ENCODE measurements at regions not wholly inside any gene's neighbourhood (a gene's known extent, or its start where the extent isn't known, plus 50 kb on each side); places are given as distances from the start of the nearest gene placed in this dataset.

GRCh38 chr3:76122007-76122406 is 336.7 kb upstream of the ZNF717 start:
- ATAC-seq (no peak), DNase-seq (ENCODE audit: low read depth, low spot score) (no peak)
- no peak overlapping the region for H3K27ac ChIP-seq (ENCODE audit: low read length)
- no TSS peak for BruUV-seq (replicated peaks)
- H3K9me3 ChIP-seq (ENCODE audit: control insufficient read depth, insufficient read depth, low read depth, low read length), result no peaks in the 10 kb centered on the region
- ChIA-PET CTCF (no interaction called here), POLR2A (no interaction called here)
- in situ Hi-C loops (cut with HindIII; ENCODE audit: low pct_unique_long_range_greater_than_20kb, low sequenced_read_pairs) (no loop called here), intact Hi-C loops (cut with micrococcal nuclease; ENCODE audit: unreplicated experiment) (no loop called here)
- no peak overlapping the region for H3K4me3 ChIP-seq (ENCODE audit: low read depth in 2 of 2, low read length in 2 of 2)
- no peaks in the 10 kb centered on the region for H3K27me3 ChIP-seq (ENCODE audit: control insufficient read depth, insufficient read depth, low read length)
- no peak for TF ChIP-seq TCF7L2 (IDR thresholded peaks at IDR 0.05; ENCODE audit: low read depth, low read length)
- TF ChIP-seq POLR2AphosphoS5 (IDR thresholded peaks at IDR 0.05; ENCODE audit: low read depth, low read length), result no peak
- TF ChIP-seq CTCF (IDR thresholded peaks at IDR 0.05), result no peak
- TF ChIP-seq SIN3A (IDR thresholded peaks at IDR 0.05; ENCODE audit: borderline replicate concordance, insufficient read depth, low read depth, low read length), result no peak
- TF ChIP-seq, protein P1, sequence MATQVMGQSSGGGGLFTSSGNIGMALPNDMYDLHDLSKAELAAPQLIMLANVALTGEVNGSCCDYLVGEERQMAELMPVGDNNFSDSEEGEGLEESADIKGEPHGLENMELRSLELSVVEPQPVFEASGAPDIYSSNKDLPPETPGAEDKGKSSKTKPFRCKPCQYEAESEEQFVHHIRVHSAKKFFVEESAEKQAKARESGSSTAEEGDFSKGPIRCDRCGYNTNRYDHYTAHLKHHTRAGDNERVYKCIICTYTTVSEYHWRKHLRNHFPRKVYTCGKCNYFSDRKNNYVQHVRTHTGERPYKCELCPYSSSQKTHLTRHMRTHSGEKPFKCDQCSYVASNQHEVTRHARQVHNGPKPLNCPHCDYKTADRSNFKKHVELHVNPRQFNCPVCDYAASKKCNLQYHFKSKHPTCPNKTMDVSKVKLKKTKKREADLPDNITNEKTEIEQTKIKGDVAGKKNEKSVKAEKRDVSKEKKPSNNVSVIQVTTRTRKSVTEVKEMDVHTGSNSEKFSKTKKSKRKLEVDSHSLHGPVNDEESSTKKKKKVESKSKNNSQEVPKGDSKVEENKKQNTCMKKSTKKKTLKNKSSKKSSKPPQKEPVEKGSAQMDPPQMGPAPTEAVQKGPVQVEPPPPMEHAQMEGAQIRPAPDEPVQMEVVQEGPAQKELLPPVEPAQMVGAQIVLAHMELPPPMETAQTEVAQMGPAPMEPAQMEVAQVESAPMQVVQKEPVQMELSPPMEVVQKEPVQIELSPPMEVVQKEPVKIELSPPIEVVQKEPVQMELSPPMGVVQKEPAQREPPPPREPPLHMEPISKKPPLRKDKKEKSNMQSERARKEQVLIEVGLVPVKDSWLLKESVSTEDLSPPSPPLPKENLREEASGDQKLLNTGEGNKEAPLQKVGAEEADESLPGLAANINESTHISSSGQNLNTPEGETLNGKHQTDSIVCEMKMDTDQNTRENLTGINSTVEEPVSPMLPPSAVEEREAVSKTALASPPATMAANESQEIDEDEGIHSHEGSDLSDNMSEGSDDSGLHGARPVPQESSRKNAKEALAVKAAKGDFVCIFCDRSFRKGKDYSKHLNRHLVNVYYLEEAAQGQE (IDR thresholded peaks at IDR 0.05; ENCODE audit: insufficient read depth in 1 of 2, low read depth in 2 of 2, low read length in 1 of 2), result no peak
- H3K36me3 ChIP-seq (ENCODE audit: control insufficient read depth, insufficient read depth, low read length), result no peaks in the 10 kb centered on the region
- no peaks in the 10 kb centered on the region for H3K4me1 ChIP-seq (ENCODE audit: control insufficient read depth, insufficient read depth, low read length)

GRCh38 chr3:76129441-76129840 is 344.1 kb upstream of the ZNF717 start:
- Histone ChIP-seq H3K27me3 (ENCODE audit: control insufficient read depth, insufficient read depth, low read length) (no peaks in the 10 kb centered on the region), H3K4me1 (ENCODE audit: control insufficient read depth, insufficient read depth, low read length) (no peaks in the 10 kb centered on the region), H3K27ac (ENCODE audit: low read length) (no peak overlapping the region), H3K9me3 (ENCODE audit: control insufficient read depth, insufficient read depth, low read depth, low read length) (no peaks in the 10 kb centered on the region), H3K4me3 (ENCODE audit: low read depth in 2 of 2, low read length in 2 of 2) (no peak overlapping the region), H3K36me3 (ENCODE audit: control insufficient read depth, insufficient read depth, low read length) (no peaks in the 10 kb centered on the region)
- in situ Hi-C loops (cut with HindIII; ENCODE audit: low pct_unique_long_range_greater_than_20kb, low sequenced_read_pairs), result no loop called here
- BruUV-seq (replicated peaks), result no TSS peak
- intact Hi-C loops (cut with micrococcal nuclease; ENCODE audit: unreplicated experiment), result no loop called here
- ChIA-PET POLR2A (no interaction called here), CTCF (no interaction called here)
- DNase-seq (ENCODE audit: low read depth, low spot score) (no peak), ATAC-seq (no peak)
- TF ChIP-seq CTCF (IDR thresholded peaks at IDR 0.05), result no peak

Data from Panc1 (cell line).